SK-N-SH treated with all-trans-retinoic acid at 6 μM for 48 hours (cell line): ENCODE measurements at regions not wholly inside any gene's neighbourhood (a gene's known extent, or its start where the extent isn't known, plus 50 kb on each side); places are given as distances from the start of the nearest gene placed in this dataset.

ENCODE experiments used
- ARNTL ChIP-seq: fragments of 450-650 bp; formaldehyde crosslinking; IDR thresholded peaks from 2 replicates; pipeline ENCODE4 v1.5.0; 2020; ENCODE audit warnings: low read depth, mild to moderate bottlenecking, moderate library complexity, borderline replicate concordance
- PATZ1 ChIP-seq: fragments of 250-450 bp; sonication (Bioruptor Pico); IDR thresholded peaks from 2 replicates; pipeline ENCODE4 v1.8.0; 2020; ENCODE audit warnings: mild to moderate bottlenecking, moderate library complexity, borderline replicate concordance
- TOX ChIP-seq: fragments of 250-450 bp; sonication (Bioruptor Pico); IDR thresholded peaks from 2 replicates; pipeline ENCODE4 v1.8.0; 2021; ENCODE audit warnings: mild to moderate bottlenecking, moderate library complexity, borderline replicate concordance
- TSHZ2 ChIP-seq: fragments of 250-450 bp; sonication (Bioruptor Pico); IDR thresholded peaks from 2 replicates; pipeline ENCODE4 v1.5.0; 2020; ENCODE audit warnings: mild to moderate bottlenecking, moderate library complexity
- ZFP30 ChIP-seq: fragments of 450-650 bp; formaldehyde crosslinking; IDR thresholded peaks from 2 replicates; pipeline ENCODE4 v1.5.0; 2022; ENCODE audit warnings: mild to moderate bottlenecking, moderate library complexity
- ZNF70 ChIP-seq: fragments of 450-650 bp; formaldehyde crosslinking; IDR thresholded peaks from 2 replicates; pipeline ENCODE4 v1.5.0; 2020; ENCODE audit warnings: mild to moderate bottlenecking, moderate library complexity
- TF ChIP-seq, protein P1 (sequence below): fragments of 250-450 bp; sonication (Bioruptor Pico); IDR thresholded peaks from 2 replicates; pipeline ENCODE4 v1.5.1; 2020; ENCODE audit warnings: low read depth, mild to moderate bottlenecking, moderate library complexity

DNA sequence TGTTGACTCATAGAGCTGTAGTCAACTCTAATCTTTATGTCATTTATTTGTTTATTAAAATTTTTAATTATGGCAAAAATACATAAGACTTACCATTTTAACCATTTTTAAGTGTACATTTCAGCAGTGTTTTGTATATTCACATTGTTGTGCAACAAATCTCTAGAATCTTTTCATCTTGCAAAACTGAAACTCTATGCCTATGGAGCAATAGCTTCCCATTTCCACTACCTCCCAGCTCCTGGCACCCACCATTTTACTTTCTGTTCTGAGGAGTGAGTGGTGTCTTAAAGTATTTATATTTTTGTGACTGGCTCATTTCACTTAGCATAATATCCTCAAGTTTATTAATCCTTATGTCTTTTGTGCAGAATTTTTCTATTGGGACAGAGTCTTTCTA lies 181.0 kb downstream of the GPAT3 start:
- no peak for TF ChIP-seq ZFP30
- no peak for TF ChIP-seq ZNF70 (CRISPR knock-in tag)
- TF ChIP-seq, protein P1, sequence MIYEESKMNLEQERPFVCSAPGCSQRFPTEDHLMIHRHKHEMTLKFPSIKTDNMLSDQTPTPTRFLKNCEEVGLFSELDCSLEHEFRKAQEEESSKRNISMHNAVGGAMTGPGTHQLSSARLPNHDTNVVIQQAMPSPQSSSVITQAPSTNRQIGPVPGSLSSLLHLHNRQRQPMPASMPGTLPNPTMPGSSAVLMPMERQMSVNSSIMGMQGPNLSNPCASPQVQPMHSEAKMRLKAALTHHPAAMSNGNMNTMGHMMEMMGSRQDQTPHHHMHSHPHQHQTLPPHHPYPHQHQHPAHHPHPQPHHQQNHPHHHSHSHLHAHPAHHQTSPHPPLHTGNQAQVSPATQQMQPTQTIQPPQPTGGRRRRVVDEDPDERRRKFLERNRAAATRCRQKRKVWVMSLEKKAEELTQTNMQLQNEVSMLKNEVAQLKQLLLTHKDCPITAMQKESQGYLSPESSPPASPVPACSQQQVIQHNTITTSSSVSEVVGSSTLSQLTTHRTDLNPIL = no peak
- TF ChIP-seq ARNTL (CRISPR knock-in tag) = no peak
- no peak for TF ChIP-seq TSHZ2 (CRISPR knock-in tag)
- TF ChIP-seq TOX = no peak
- TF ChIP-seq PATZ1 (CRISPR knock-in tag) = no peak
